Astrocyte of the cerebellum (primary cell): ENCODE measurements at regions not wholly inside any gene's neighbourhood (a gene's known extent, or its start where the extent isn't known, plus 50 kb on each side); places are given as distances from the start of the nearest gene placed in this dataset.
"Not testable (repeated sequence)": the region's sequence is repeated elsewhere in the genome, so short reads cannot be mapped to it uniquely, and the experiment has no call there.

Source experiments
- DNase-seq: peaks from one replicate; pipeline ENCODE4 v3.0.0-alpha.2; 2011; ENCODE audit warnings: low read depth
- H3K4me3 ChIP-seq: 2 replicates; pipeline ENCODE4 v1.5.1; 2011; ENCODE audit warnings: mild to moderate bottlenecking, low read depth, low read length, moderate library complexity
- in situ Hi-C: cut with HindIII; loops from 2 replicates; pipeline ENCODE4 v1.10.0; 2017; ENCODE audit warnings: low sequenced_read_pairs
- TF ChIP-seq, protein P1 (sequence below): IDR thresholded peaks from 2 replicates; pipeline ENCODE4 v1.5.1; 2012; ENCODE audit warnings: low read length, low read depth, moderate library complexity, mild to moderate bottlenecking; ENCODE audit errors: missing control alignments

DNA sequence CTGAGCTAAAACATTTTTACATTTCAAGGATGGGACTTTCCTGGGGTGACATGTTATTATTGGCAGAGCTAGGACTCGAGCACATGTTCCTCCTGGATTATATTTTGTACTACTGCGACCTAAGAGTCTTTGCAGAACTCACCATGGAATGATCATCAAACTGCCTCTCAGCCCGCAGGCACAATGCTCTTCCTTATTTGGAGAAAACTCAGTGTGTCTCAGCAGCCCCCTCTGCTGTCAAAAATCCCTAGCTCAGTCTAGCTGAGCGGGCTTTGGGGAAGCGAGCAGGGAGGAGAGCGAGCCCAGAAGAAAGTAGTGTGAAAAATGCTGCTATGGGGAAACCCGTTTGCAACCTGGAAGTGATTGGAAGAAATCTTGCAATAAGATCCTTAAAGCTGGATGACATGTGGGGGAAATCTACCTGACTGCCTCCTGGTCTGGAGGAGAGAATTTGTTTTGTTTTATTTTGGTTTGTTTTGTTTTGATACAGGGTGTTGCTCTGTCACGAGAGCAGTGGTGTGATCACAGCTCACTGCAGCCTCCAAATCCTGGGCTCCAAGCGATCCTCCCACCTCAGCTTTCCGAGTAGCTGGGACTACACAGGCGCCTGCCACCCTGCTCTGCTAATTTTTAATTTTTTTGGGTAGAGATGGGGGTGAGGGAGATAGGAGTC lies 89.9 kb upstream of the CLINT1 start:
- TF ChIP-seq, protein P1, sequence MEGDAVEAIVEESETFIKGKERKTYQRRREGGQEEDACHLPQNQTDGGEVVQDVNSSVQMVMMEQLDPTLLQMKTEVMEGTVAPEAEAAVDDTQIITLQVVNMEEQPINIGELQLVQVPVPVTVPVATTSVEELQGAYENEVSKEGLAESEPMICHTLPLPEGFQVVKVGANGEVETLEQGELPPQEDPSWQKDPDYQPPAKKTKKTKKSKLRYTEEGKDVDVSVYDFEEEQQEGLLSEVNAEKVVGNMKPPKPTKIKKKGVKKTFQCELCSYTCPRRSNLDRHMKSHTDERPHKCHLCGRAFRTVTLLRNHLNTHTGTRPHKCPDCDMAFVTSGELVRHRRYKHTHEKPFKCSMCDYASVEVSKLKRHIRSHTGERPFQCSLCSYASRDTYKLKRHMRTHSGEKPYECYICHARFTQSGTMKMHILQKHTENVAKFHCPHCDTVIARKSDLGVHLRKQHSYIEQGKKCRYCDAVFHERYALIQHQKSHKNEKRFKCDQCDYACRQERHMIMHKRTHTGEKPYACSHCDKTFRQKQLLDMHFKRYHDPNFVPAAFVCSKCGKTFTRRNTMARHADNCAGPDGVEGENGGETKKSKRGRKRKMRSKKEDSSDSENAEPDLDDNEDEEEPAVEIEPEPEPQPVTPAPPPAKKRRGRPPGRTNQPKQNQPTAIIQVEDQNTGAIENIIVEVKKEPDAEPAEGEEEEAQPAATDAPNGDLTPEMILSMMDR: peak; percentile 93
- in situ Hi-C loops: no loop called here
- peak; percentile 86 for DNase-seq
- no peak overlapping the region for H3K4me3 ChIP-seq

DNA sequence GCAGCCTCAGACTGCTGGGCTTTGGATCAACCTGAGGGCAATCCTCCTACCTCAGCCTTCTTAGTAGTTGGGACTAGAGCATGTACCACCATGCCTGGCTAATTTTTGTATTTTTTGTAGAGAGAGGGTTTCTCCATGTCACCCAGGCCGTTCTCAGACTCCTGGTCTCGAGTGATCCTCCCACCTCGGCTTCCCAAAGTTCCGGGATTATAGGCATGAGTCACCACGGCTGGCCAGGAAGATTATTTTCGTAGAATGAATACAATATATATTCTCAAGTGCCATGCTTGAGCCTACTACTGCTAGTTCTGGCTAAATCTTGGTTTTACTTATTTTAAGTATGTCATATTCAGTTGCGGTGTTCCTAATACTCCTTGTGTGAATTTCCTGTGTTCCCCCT lies 88.2 kb upstream of the CLINT1 start:
- DNase-seq: no peak
- TF ChIP-seq, protein P1: no peak
- H3K4me3 ChIP-seq: no peak overlapping the region
- in situ Hi-C loops: no loop called here

DNA sequence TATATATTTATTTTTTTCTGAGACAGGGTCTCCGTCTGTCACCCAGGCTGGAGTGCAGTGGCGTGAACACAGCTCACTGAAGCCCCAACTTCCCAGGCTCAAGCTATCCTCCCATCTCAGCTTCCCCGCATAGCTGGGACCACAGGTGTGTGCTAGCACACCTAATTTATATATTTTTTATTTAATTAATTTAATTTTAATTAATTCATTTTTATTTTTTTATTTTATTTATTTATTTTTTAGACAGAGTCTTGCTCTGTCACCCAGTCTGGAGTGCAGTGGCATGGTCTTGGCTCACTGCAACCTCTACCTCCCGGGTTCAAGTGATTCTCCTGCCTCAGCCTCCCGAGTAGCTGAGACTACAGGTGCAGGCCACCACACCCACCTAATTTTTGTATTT lies 86.9 kb upstream of the CLINT1 start:
- DNase-seq, H3K4me3 ChIP-seq, in situ Hi-C loops: not testable (repeated sequence)

DNA sequence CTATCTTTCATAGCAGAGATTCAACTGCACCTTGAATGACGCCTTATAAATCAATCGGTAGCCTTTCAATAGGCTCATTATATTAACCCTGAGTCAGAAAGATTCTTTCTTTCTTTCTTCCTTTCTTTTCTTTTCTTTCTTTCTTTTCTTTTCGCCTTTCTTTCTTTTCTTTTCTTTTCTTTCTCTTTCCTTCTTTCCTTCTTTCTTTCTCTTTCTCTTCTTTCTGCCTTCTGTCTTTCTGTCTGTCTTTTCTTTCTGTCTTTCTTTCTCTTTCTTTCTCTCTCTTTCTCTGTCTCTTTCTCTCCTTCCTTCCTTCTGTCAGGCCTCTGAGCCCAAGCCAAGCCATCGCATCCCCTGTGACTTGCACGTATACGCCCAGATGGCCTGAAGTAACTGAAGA lies 86.0 kb upstream of the CLINT1 start:
- no peak for DNase-seq
- TF ChIP-seq, protein P1: no peak
- in situ Hi-C loops: no loop called here
- no peak overlapping the region for H3K4me3 ChIP-seq

DNA sequence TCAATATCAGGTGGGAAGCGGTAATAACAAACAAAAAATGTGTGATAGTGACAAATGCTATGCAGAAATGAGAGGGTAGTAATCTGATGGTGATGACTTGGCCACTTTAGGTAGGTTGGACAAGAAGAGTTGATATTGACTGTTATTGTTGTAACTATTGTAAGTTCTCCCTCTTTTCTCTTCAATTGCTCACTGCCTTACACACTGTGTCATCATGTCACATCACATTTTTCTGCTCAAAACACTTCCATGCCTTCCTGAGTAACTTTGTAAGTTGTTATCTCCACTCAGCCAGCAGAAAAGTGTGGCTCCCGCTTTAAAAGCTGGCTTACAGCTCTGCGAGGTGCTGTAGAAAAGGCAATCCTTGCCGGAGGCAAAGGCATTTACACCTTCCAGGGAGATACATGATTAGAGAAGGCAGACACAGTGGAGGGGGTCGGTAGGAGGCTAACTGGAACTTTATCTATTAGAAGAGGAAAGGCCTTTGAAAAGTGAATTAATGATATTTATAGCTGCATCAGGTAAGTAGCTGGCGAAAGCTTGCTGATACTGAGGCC lies 85.2 kb upstream of the CLINT1 start:
- H3K4me3 ChIP-seq: no peak overlapping the region
- in situ Hi-C loops: no loop called here
- TF ChIP-seq, protein P1: no peak
- DNase-seq: no peak

DNA sequence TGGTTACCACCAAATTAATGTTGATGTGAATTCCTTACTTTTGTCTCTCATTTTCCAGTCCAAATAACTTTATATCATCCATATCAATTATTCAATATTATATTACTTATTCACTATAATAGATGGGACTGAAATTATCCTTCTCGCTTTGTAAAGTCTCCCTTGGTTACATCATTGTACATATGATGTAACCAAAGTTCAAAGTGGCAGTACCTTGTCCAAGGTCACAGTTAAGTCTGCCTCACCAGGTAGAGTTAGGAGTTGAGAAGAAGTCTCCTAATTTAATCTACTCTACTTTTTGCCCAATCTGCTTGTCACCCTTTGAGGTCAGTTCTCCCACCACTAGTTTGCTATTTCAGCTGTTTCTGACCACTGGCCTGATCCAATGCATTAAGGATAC lies 83.7 kb upstream of the CLINT1 start:
- H3K4me3 ChIP-seq: no peak overlapping the region
- TF ChIP-seq, protein P1: no peak
- in situ Hi-C loops: no loop called here
- DNase-seq: no peak

DNA sequence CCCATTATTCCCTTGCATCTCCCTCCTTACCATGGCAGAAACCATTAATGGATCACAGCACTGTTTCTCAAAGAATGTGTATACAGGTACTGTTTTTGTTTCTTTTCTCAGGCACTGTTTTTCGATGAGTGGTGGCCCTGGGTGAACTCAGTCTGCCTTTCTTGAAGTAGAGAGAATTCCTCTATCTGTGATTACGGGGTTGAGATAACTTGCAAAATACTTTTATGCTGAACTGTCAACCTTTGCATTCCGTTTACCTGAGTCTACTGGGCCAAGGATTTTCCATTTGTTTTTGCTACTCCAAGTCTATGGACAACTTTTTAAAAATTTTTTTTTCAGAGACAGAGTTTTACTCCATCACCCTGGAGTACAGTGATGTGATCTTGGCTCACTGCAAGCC lies 82.7 kb upstream of the CLINT1 start:
- in situ Hi-C loops: no loop called here
- no peak overlapping the region for H3K4me3 ChIP-seq
- TF ChIP-seq, protein P1: no peak
- DNase-seq: no peak

DNA sequence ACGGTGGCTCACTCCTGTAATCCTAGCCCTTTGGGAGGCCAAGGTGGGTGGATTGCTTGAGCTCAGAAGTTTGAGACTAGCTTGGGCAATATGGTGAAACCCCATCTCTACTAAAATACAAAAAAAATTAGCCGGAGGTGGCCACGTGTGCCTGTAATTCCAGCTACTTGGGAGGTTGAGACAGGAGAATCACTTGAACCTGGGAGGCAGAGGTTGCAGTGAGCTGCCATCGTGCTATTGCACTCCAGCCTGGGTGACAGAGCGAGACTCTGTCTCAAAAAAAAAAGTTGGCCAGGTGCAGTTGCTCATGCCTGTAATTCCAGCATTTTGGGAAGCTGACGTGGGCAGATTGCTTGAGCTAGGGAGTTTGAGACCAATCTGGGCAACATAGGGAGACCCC lies 79.2 kb upstream of the CLINT1 start:
- DNase-seq, H3K4me3 ChIP-seq, in situ Hi-C loops: not testable (repeated sequence)

DNA sequence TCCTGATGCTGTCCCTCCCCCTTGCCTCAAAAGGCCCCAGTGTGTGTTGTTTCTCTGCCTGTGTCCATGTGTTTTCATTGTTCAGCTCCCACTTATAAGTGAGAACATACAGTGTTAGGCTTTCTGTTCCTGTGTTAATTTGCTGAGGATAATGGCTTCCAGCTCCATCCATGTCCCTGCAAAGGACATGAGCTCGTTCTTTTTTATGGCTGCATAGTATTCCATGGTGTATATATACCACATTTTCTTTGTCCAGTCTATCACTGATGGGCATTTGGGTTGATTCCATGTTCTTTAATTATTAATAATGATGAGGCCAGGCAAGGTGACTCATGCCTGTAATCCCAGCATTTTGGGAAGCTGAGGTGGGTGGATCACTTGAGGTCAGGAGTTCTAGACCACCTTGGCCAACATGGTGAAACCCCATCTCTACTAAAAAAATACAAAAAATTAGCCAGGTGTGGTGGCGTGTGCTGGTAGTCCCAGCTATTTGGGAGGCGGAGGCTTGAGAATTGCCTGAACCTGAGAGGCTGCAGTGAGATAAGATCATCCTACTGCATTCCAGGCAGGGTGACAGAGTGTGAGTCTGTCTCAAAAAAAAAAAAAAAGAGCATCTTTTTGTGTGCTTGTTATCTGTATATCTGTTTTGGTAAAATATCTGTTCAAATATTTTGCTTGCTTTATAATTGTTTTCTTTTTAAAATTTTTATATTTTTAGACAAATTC lies 78.0 kb upstream of the CLINT1 start:
- in situ Hi-C loops, H3K4me3 ChIP-seq, DNase-seq: not testable (repeated sequence)
